H1 (cell line): ENCODE measurements at regions not wholly inside any gene's neighbourhood (a gene's known extent, or its start where the extent isn't known, plus 50 kb on each side); places are given as distances from the start of the nearest gene placed in this dataset.

Experiments used
- CBX8 ChIP-seq: fragments of 300-800, 300-1000 bp; sonication (generic); IDR thresholded peaks from 2 replicates; pipeline ENCODE4 v1.7.1; 2016; ENCODE audit warnings: low read depth, low read length, borderline replicate concordance
- POLR2A ChIP-seq, 2 experiments: IDR thresholded peaks; 1 replicate in 1 of 2; 2 replicates in 1 of 2; pipeline ENCODE4 v1.6.1; 2011; ENCODE audit warnings: low read depth in 2 of 2, low read length in 2 of 2, mild to moderate bottlenecking in 2 of 2; ENCODE audit errors: control extremely low read depth in 1 of 2
- USF2 ChIP-seq: IDR thresholded peaks from 2 replicates; pipeline ENCODE4 v1.6.1; 2011; ENCODE audit warnings: low read length, improper control_type of control experiment
- TF ChIP-seq, protein P1 (sequence below), 3 experiments: IDR thresholded peaks; 1 replicate in 2 of 3; 2 replicates in 1 of 3; pipeline versions ENCODE4 v1.5.1 to v1.6.1; 2011; ENCODE audit warnings: low read length in 3 of 3, mild to moderate bottlenecking in 3 of 3, inconsistent platforms in 2 of 3, low read depth in 1 of 3, moderate library complexity in 1 of 3; ENCODE audit not compliant: insufficient read depth in 1 of 3; ENCODE audit errors: control extremely low read depth in 1 of 3

- TF ChIP-seq POLR2A (IDR thresholded peaks at IDR 0.05; ENCODE audit: control extremely low read depth in 1 of 2, low read depth in 2 of 2, low read length in 2 of 2) (no peak), CBX8 (no peak), USF2 (no peak)
- TF ChIP-seq, protein P1, sequence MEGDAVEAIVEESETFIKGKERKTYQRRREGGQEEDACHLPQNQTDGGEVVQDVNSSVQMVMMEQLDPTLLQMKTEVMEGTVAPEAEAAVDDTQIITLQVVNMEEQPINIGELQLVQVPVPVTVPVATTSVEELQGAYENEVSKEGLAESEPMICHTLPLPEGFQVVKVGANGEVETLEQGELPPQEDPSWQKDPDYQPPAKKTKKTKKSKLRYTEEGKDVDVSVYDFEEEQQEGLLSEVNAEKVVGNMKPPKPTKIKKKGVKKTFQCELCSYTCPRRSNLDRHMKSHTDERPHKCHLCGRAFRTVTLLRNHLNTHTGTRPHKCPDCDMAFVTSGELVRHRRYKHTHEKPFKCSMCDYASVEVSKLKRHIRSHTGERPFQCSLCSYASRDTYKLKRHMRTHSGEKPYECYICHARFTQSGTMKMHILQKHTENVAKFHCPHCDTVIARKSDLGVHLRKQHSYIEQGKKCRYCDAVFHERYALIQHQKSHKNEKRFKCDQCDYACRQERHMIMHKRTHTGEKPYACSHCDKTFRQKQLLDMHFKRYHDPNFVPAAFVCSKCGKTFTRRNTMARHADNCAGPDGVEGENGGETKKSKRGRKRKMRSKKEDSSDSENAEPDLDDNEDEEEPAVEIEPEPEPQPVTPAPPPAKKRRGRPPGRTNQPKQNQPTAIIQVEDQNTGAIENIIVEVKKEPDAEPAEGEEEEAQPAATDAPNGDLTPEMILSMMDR (IDR thresholded peaks at IDR 0.05; ENCODE audit: control extremely low read depth in 1 of 3, insufficient read depth in 1 of 3, low read depth in 1 of 3, low read length in 3 of 3) = no peak
Observed at GRCh38 chr3:15948388-15948787, 150.6 kb upstream of the ANKRD28 start.
